Muscle of back (tissue), 3 donors: ENCODE measurements at regions not wholly inside any gene's neighbourhood (a gene's known extent, or its start where the extent isn't known, plus 50 kb on each side); places are given as distances from the start of the nearest gene placed in this dataset.
"Not testable (repeated sequence)": the region's sequence is repeated elsewhere in the genome, so short reads cannot be mapped to it uniquely, and the experiment has no call there.

Experiments used
- DNase-seq, 3 donors: peaks; one replicate each; pipeline versions ENCODE4 v3.0.0 to v3.0.0-alpha.2; 2013

DNA sequence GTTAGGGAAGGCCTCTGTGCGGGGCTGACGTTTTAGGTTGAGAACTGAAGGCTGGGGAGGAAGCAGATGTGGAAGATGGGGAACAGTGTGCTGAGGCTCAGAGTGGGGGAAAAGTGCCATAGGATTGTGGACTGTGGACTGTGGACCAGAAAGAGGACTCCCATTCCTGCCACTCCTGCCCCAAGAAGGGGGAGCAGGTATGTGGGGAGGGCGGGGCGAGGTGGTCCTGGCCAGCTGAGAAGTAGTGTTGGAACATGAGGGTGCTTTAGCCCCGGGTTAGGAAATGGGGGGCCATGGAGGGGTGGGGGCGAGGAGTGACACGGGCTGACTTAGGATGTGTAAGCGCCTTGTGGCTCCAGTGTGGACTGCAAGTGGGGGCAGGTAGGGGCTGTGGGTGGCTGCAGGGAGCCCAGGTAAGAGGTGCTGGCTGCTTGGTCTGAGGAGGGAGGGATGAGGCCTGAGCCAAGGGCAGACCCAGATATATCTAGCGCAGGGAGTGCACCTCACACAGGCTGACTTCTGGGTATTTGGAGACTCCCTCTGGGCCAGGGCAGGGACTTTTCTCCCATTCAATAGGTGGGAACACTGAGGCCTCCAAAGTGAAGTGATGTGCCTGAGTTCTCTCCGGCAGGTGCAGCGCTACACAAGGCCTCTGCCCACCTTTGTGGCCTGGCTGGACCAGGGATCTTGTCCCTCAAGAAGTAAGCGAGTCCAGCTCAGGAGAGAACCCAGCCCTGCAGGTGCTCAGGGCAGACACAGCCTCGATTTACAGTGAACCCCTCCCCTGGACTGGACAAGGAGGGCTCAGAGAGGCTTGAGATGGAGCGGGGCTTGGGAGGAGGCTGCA is 76.6 kb upstream of the TOX2 start:
- no peak for DNase-seq

GRCh38 chr20:43836790-43837189 is 77.9 kb upstream of the TOX2 start:
- DNase-seq = no peak

GRCh38 chr20:43835944-43836508 is 78.6 kb upstream of the TOX2 start:
- no peak for DNase-seq

DNA sequence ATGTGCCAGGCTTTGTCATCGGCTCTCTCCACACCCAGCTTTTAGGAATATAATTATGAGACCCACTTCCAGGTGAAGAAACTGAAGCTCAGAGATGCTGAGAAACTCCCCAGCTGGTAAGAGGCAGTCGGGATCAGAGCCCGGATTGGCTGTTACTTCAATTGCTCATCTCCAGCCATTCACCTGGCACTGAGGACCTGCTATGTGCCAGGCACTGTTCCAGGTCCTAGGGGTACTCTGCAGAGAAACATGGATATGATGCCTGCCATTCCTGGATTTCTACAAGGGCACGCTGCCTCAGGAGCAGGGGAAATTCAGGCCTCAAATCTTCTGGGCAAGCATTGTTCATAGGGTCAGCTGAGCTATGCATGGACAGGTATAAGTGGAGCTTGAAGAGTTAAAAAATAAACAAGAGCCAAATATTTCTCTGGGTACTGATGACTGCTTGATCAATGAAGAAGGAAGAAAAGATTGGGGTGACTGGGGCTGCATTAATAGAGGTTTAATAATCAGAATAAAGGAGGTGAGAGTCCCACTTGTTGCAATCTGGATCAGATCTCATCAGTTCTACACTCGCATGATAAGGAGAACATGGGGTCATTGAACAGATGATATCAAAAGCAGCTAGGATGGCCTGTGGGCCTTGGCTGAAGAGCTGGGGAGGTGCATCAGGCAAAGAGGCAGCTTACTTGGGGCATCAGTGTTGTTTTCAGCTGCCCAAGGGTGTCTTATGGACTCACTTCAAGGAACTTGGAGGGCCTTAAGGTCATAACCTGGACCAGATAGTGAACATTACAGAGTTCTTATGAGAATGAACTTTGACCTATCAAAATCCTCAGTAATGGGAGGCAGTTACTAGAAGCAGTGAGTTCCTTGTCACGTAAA is 80.9 kb upstream of the TOX2 start:
- no peak for DNase-seq

GRCh38 chr20:43832961-43833360 is 81.7 kb upstream of the TOX2 start:
- no peak for DNase-seq

- no peak for DNase-seq
Observed at GRCh38 chr20:43832096-43832816, 82.4 kb upstream of the TOX2 start.

DNA sequence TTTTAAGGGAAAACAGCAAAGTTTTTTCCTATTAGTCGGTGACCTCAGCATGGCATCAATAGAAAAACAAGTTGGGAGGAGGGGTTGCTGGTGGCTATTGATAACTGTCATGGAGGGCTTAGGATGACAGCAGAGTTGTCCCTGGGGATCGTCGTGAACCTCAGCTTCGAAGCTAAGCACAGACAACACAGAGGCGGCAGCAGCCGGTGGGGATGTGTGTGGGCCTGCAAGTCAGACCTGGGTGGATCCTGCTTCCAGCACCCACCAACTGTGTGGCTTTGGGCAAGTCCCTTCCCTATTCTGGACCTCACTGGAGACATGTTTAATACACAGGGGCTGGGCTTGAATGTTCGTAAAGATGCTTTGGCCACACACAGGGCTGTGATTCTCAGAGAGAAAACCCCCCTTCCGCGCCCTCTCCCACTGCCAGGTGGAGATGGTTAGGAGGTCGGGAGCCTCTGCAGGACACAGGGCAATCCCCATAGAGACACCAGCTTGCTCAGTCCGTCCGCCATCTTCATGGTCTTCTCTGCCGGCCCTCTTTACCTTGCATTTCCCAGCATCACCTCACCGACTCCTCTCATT is 83.1 kb upstream of the TOX2 start:
- no peak for DNase-seq

DNA sequence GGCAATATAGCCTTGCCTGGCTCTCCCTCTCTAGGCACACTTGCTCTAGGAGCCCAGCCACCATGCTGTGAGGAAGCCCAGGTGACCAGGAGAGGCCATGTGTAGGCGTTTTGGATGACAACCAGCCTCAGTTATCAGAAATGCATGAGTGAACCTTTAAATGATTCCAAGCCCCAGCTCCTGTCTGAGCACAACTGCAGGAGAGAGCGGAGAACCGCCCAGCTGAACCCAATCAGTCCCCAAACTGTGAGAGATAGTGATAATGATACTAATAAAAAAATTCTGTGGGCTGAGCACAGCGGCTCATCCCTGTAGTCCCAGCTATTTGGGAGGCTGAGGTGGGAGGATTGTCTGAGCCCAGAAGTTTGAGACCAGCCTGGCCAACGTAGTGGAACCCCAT is 83.8 kb upstream of the TOX2 start:
- DNase-seq = no peak

DNA sequence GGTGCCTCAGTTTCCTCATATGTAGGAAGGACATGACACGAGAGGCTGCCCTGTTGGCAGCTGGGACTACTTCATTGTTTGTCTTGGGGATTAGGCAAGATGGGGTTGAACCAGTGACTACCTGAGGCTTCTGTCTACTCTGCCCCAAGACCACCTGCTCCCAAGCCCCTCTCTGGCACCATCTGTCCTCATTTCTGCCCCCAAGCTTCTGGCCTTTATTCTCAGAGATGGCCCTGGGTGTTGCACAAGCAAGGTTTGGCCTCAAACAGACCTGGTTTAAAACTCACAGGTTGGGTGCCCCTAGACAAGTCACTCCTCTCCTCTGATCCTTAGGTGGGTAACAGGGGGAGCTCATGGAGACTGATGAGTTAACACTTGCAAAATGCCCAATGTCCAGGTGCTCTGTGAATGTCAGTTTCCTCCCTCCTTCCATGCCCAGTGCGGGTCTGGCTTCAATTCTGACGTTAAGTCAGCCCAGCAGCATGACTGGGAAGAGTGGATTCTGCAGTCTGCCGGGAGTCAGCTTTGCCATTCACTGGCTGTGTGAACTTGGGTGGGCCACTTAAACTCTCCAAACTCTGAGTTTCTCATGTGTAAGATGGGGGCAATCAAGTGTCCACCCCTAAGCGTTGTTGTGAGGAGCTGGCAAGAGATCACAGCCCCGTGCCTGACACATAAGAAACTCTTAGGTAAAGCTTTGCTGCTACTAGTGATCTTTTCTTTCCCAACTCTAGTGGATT is 84.5 kb upstream of the TOX2 start:
- no peak for DNase-seq

DNA sequence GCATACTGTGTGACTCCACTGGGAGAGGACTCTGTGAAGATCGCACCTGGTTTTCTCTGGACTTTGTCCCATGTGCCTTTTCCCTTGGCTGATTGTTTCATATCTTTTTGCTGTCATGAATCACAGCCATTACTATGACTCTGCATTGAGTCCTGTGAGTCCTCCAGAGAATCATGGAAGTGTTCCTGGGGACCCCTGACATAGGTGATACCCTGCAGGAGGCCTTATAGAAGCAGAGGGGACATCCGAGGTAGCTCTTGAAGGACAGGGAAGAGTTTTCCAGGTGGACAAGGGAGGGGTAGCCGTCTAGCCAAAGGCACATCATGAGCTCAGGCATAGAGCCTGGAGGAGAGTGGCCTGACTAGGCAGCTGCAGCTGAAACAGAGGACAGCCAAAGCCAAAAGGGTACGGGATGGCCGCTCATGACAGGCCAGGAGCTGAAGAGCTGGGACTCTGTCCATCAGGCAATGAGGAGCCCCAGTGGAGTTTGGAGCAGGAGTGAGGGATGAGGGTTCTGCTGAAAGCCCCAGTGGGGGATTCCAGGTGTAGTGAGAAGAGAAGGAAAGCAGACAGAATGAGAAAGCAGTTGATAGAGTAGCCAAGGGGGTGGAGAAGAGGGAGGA is 86.6 kb upstream of the TOX2 start:
- DNase-seq = no peak

- not testable (repeated sequence) for DNase-seq
Observed at GRCh38 chr20:43826943-43827342, 87.7 kb upstream of the TOX2 start.

GRCh38 chr20:43825581-43825980 is 89.1 kb upstream of the TOX2 start:
- DNase-seq = no peak

DNA sequence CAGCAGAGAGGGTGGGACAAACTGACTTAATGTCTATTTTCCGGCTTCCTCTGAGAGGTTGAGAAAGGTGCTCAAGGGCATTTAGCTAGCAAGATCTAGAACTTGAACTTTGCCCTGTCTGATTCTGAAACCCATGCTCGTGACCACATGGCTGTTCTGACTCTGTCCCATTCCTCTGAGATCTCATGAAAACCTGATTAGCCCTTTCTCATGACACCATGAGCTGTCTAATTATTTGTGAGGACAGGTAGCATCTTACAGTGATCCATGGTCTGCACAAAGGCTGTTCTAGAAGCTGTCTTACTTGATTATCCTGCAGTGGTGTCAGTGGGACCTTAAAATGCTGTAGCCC is 89.6 kb upstream of the TOX2 start:
- DNase-seq = no peak

GRCh38 chr20:43824309-43825050 is 90.2 kb upstream of the TOX2 start:
- DNase-seq = peak in 2 of 3 donors; percentile 42 to 48

DNA sequence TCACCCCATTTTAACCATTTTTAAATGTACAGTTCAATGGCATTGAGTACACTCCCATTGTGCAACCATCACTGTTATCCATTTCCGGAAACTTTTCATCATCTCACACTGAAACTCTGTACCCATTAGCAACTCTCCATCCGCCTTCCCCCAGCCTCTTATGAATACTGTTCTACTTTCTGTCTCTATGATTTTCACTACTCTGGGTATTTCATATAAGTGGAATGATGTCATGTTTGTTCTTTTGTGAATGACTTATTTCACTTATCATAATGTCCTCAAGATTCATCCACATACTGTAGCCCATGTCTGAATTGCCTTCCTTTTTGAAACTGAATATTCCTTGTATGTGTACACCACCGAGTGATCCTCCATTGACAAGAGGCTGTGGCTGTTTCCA is 92.9 kb upstream of the TOX2 start:
- no peak for DNase-seq

- DNase-seq = no peak
Observed at GRCh38 chr20:43820731-43821330, 93.8 kb upstream of the TOX2 start.

- no peak for DNase-seq
Observed at GRCh38 chr20:43812216-43812615, 85.4 kb upstream of the GTSF1L start.

DNA sequence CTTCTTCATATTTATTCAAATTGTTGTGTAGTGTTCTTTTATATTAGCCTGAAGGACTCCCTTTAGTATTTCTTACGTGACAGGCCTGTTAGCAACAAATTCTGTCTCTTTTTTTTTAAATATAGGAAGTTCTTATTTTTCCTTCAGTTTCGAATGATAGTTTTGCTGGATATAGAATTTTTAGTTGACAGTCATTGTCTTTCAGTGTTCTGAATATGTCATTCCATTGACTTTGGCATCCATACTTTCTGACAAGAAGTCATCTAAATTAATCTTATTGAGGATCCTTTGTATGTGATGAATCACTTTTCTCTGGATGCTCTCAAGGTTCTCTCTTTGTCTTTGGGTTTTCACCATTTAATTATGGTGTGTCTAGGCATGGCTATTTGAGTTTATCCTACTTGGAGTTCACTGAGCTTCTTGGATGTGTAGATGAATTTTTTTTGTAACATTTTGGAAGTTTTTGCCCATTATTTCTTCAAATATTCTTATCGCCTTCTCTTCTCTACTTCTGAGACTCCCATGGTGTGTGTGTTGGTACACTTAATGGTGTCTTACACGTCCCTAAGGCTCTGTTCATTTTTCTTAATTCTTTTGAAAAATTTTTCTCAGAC is 82.5 kb upstream of the GTSF1L start:
- DNase-seq = no peak

DNA sequence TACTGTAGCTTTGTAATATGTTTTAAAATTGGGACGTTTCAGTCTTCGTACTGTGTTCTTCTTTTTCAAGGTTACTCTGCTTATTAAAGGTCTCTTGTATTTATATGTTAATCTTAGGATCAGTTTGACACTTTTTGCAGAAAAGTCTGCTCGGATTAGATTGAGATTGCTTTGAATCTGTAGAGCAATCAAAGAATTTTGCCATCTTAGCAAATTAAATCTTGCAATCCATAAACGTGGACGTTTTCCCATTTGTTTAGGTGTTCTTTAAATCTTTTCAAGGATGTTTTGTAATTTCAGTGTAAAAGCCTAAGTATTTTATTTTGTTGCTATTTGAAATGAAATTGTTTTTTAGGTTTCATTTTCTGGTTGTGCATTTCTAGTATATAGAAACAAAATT is 78.0 kb upstream of the GTSF1L start:
- no peak for DNase-seq
